ENCODE measurements at regions not wholly inside any gene's neighbourhood (a gene's known extent, or its start where the extent isn't known, plus 50 kb on each side); places are given as distances from the start of the nearest gene placed in this dataset.
"Not testable (repeated sequence)": the region's sequence is repeated elsewhere in the genome, so short reads cannot be mapped to it uniquely, and the experiment has no call there.

- no peak overlapping the region for H3K27ac Mint-ChIP-seq
- no peak overlapping the region for H3K4me3 Mint-ChIP-seq
- H3K36me3 Mint-ChIP-seq, result peaks cover 0 to under 1% (median 0%) of the 10 kb centered on the region in 3 donors
- no peak for DNase-seq
- H3K27me3 Mint-ChIP-seq (ENCODE audit: low read depth in 3 of 3), result peaks cover 2 to 4% (median 3%) of the 10 kb centered on the region in 3 donors
- H3K4me1 Mint-ChIP-seq, result no peaks in the 10 kb centered on the region
- peaks cover 7 to 12% (median 10%) of the 10 kb centered on the region in 6 donors for H3K9me3 Mint-ChIP-seq
These were observed 66.4 kb upstream of the RAB6C start for GRCh38 chr2:129912871-129913694.

- H3K9me3 Mint-ChIP-seq, result peaks cover 9 to 20% (median 18%) of the 10 kb centered on the region in 6 donors
- no peak for DNase-seq
- H3K27me3 Mint-ChIP-seq (ENCODE audit: low read depth in 3 of 3), result peaks cover 2 to 4% (median 3%) of the 10 kb centered on the region in 3 donors
- no peak overlapping the region for H3K4me3 Mint-ChIP-seq
- no peaks in the 10 kb centered on the region for H3K4me1 Mint-ChIP-seq
- H3K27ac Mint-ChIP-seq, result no peak overlapping the region
- H3K36me3 Mint-ChIP-seq, result peaks cover 0 to 4% (median 0%) of the 10 kb centered on the region in 3 donors
These were observed 65.6 kb upstream of the RAB6C start for GRCh38 chr2:129913695-129914495.

- Mint-ChIP-seq H3K27ac (no peak overlapping the region), H3K4me1 (no peaks in the 10 kb centered on the region), H3K4me3 (no peak overlapping the region), H3K36me3 (peaks cover 0 to 4% (median 0%) of the 10 kb centered on the region in 3 donors), H3K27me3 (ENCODE audit: low read depth in 3 of 3) (peaks cover 2 to 6% (median 3%) of the 10 kb centered on the region in 3 donors), H3K9me3 (peaks cover 11 to 28% (median 26%) of the 10 kb centered on the region in 6 donors)
- DNase-seq, result no peak
These were observed 64.7 kb upstream of the RAB6C start for GRCh38 chr2:129914538-129915302.

GRCh38 chr2:129915303-129915840 lies 64.1 kb upstream of the RAB6C start:
- no peak overlapping the region for H3K4me3 Mint-ChIP-seq
- peaks cover 2 to 6% (median 3%) of the 10 kb centered on the region in 3 donors for H3K27me3 Mint-ChIP-seq (ENCODE audit: low read depth in 3 of 3)
- no peak for DNase-seq
- H3K27ac Mint-ChIP-seq, result no peak overlapping the region
- H3K4me1 Mint-ChIP-seq, result no peaks in the 10 kb centered on the region
- H3K36me3 Mint-ChIP-seq, result peaks cover 0 to 4% (median 0%) of the 10 kb centered on the region in 3 donors
- peaks cover 15 to 33% (median 29%) of the 10 kb centered on the region in 6 donors for H3K9me3 Mint-ChIP-seq

- Mint-ChIP-seq H3K27me3 (ENCODE audit: low read depth in 3 of 3) (peaks cover 4 to 13% (median 6%) of the 10 kb centered on the region in 3 donors), H3K4me3 (no peak overlapping the region), H3K9me3 (peaks cover 18 to 33% (median 29%) of the 10 kb centered on the region in 6 donors)
These were observed 60.9 kb upstream of the RAB6C start for GRCh38 chr2:129918604-129919003.

GRCh38 chr2:129922571-129923264 lies 56.7 kb upstream of the RAB6C start:
- H3K4me3 Mint-ChIP-seq, result no peak overlapping the region
- H3K4me1 Mint-ChIP-seq, result no peaks in the 10 kb centered on the region
- H3K27me3 Mint-ChIP-seq (ENCODE audit: low read depth in 3 of 3), result peaks cover 2 to 20% (median 4%) of the 10 kb centered on the region in 3 donors
- no peak for DNase-seq
- peaks cover 0 to 4% (median 0%) of the 10 kb centered on the region in 3 donors for H3K36me3 Mint-ChIP-seq
- H3K27ac Mint-ChIP-seq, result no peak overlapping the region
- peaks cover 10 to 25% (median 22%) of the 10 kb centered on the region in 6 donors for H3K9me3 Mint-ChIP-seq

More at GRCh38 chr2:129918604-129919003, 60.9 kb upstream of the RAB6C start:
- Mint-ChIP-seq H3K36me3 (peaks cover 0 to 4% (median 0%) of the 10 kb centered on the region in 3 donors), H3K4me1 (no peaks in the 10 kb centered on the region), H3K27ac (no peak overlapping the region)
- DNase-seq, result no peak

GRCh38 chr2:129923265-129924091 lies 56.0 kb upstream of the RAB6C start:
- Mint-ChIP-seq H3K27ac (no peak overlapping the region), H3K4me1 (no peaks in the 10 kb centered on the region), H3K9me3 (peaks cover 10 to 17% (median 14%) of the 10 kb centered on the region in 6 donors), H3K27me3 (ENCODE audit: low read depth in 3 of 3) (peaks cover 2 to 24% (median 4%) of the 10 kb centered on the region in 3 donors), H3K4me3 (no peak overlapping the region), H3K36me3 (no peaks in the 10 kb centered on the region)
- DNase-seq, result no peak

GRCh38 chr2:129924115-129924514 lies 55.4 kb upstream of the RAB6C start:
- H3K9me3 Mint-ChIP-seq, result peaks cover 6 to 11% (median 9%) of the 10 kb centered on the region in 6 donors
- not testable (repeated sequence) for DNase-seq, H3K4me3 Mint-ChIP-seq, H3K4me1 Mint-ChIP-seq, H3K36me3 Mint-ChIP-seq, H3K27ac Mint-ChIP-seq
- H3K27me3 Mint-ChIP-seq (ENCODE audit: low read depth in 3 of 3), result peaks cover 2 to 24% (median 4%) of the 10 kb centered on the region in 3 donors

GRCh38 chr2:129925381-129925780 lies 54.1 kb upstream of the RAB6C start:
- DNase-seq, result no peak
- Mint-ChIP-seq H3K4me3 (no peak overlapping the region), H3K9me3 (peaks cover 0 to 3% (median 0%) of the 10 kb centered on the region in 6 donors), H3K4me1 (no peaks in the 10 kb centered on the region), H3K36me3 (no peaks in the 10 kb centered on the region), H3K27ac (no peak overlapping the region), H3K27me3 (ENCODE audit: low read depth in 3 of 3) (peaks cover 2 to 21% (median 4%) of the 10 kb centered on the region in 3 donors)

GRCh38 chr2:129927696-129928095 lies 51.8 kb upstream of the RAB6C start:
- Mint-ChIP-seq H3K36me3 (no peaks in the 10 kb centered on the region), H3K27me3 (ENCODE audit: low read depth in 3 of 3) (peaks cover 0 to 18% (median 2%) of the 10 kb centered on the region in 3 donors), H3K4me1 (no peaks in the 10 kb centered on the region), H3K27ac (peak overlapping the region in 1 of 6 donors; percentile 43), H3K4me3 (no peak overlapping the region), H3K9me3 (no peaks in the 10 kb centered on the region)
- no peak for DNase-seq

GRCh38 chr2:129929321-129930290 lies 49.9 kb upstream of the RAB6C start:
- Mint-ChIP-seq H3K27me3 (ENCODE audit: low read depth in 3 of 3) (peaks cover 0 to 13% (median 1%) of the 10 kb centered on the region in 3 donors), H3K36me3 (no peaks in the 10 kb centered on the region), H3K4me1 (no peaks in the 10 kb centered on the region), H3K4me3 (no peak overlapping the region), H3K9me3 (no peaks in the 10 kb centered on the region), H3K27ac (no peak overlapping the region)
- no peak for DNase-seq
